ENCODE measurements at regions not wholly inside any gene's neighbourhood (a gene's known extent, or its start where the extent isn't known, plus 50 kb on each side); places are given as distances from the start of the nearest gene placed in this dataset.

DNA sequence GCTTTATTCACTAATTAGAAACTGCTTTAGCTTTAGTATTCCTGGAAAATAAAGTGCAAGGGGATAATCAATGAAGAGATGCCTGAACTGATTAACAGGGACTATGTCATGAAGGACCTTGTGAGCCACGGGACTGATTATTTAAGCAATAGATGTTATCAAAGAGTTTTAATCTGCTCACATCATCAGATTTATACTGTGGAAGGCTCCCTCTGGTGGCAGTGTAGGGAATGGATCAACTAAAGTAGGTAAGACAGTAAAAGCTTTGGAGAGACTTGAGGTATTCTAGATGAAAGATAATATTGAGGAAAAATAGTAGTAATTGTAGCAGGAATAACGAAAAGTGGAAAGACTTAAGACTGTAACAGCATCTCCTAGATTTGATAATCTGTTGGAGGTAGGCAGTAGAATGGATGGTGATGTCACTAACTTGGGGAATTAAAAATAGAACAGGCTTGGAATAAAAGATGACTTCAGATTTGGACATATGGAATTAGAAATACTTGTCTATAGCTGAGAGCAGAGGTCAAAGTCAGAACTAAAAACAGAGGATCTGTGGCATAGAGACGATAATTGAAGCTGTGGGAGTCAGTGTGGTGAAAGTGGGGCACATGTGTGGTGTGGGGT lies 80.3 kb upstream of the HTR1E start:
- Mint-ChIP-seq H3K4me1 (ENCODE audit: unreplicated experiment) (no peaks in the 10 kb centered on the region), H3K27ac (ENCODE audit: unreplicated experiment) (no peak overlapping the region)
- no peak for DNase-seq (ENCODE audit: extremely low spot score, unreplicated experiment)

DNA sequence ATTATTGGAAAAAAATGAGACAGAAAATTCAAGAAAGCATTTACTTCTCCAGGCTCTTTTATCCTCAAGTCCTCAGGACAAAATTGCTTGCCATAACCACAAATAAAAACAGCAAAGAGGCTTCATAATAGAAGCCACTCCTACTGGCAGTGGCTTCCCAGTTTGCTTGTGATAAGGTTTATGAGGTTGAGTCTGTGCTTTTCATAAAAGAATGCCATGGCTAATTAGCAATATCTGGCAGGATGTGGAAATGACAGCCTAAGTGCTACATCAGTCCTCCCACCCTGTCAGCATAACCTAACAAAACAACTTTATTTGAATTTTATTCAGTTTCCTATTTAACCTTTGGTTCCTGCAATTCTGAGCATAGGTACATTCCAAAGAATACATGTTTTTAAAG lies 80.9 kb upstream of the HTR1E start:
- H3K4me1 Mint-ChIP-seq (ENCODE audit: unreplicated experiment): no peaks in the 10 kb centered on the region
- H3K4me3 Mint-ChIP-seq (ENCODE audit: unreplicated experiment): no peak overlapping the region
- no peak overlapping the region for H3K27ac Mint-ChIP-seq (ENCODE audit: unreplicated experiment)
- H3K36me3 Mint-ChIP-seq (ENCODE audit: unreplicated experiment): no peaks in the 10 kb centered on the region
- no peaks in the 10 kb centered on the region for H3K27me3 Mint-ChIP-seq (ENCODE audit: unreplicated experiment)
- TF ChIP-seq, protein P1, sequence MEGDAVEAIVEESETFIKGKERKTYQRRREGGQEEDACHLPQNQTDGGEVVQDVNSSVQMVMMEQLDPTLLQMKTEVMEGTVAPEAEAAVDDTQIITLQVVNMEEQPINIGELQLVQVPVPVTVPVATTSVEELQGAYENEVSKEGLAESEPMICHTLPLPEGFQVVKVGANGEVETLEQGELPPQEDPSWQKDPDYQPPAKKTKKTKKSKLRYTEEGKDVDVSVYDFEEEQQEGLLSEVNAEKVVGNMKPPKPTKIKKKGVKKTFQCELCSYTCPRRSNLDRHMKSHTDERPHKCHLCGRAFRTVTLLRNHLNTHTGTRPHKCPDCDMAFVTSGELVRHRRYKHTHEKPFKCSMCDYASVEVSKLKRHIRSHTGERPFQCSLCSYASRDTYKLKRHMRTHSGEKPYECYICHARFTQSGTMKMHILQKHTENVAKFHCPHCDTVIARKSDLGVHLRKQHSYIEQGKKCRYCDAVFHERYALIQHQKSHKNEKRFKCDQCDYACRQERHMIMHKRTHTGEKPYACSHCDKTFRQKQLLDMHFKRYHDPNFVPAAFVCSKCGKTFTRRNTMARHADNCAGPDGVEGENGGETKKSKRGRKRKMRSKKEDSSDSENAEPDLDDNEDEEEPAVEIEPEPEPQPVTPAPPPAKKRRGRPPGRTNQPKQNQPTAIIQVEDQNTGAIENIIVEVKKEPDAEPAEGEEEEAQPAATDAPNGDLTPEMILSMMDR (IDR thresholded peaks at IDR 0.05): no peak
- DNase-seq (ENCODE audit: extremely low spot score, unreplicated experiment): no peak
- H3K9me3 Mint-ChIP-seq (ENCODE audit: unreplicated experiment): no peaks in the 10 kb centered on the region

More for the DNA sequence above, 80.3 kb upstream of the HTR1E start:
- Mint-ChIP-seq H3K4me3 (ENCODE audit: unreplicated experiment) (no peak overlapping the region), H3K36me3 (ENCODE audit: unreplicated experiment) (no peaks in the 10 kb centered on the region), H3K9me3 (ENCODE audit: unreplicated experiment) (no peaks in the 10 kb centered on the region), H3K27me3 (ENCODE audit: unreplicated experiment) (no peaks in the 10 kb centered on the region)
- TF ChIP-seq, protein P1 (IDR thresholded peaks at IDR 0.05): peak; percentile 75

DNA sequence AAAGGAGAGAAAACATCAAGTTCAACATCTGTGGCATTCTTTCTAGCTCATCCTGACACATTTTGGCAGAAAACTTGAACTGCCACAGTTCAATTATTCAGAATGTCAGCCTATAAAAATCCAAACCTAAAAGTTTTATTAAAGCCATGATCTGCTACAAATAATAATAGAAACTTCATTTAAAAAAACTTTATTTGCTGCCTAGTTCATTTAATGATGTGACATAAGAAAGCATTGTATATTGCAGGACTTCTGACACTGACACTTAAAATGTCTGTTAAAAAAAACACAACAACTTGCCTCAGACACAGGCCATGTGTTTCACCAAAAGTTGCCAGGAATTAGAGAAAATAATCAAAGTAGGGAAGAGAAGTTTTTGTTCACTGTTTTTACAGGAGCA lies 88.3 kb upstream of the HTR1E start:
- Mint-ChIP-seq H3K36me3 (ENCODE audit: unreplicated experiment) (no peaks in the 10 kb centered on the region), H3K27me3 (ENCODE audit: unreplicated experiment) (no peaks in the 10 kb centered on the region), H3K9me3 (ENCODE audit: unreplicated experiment) (no peaks in the 10 kb centered on the region), H3K27ac (ENCODE audit: unreplicated experiment) (no peak overlapping the region), H3K4me1 (ENCODE audit: unreplicated experiment) (no peaks in the 10 kb centered on the region), H3K4me3 (ENCODE audit: unreplicated experiment) (no peak overlapping the region)
- TF ChIP-seq, protein P1 (IDR thresholded peaks at IDR 0.05): no peak
- DNase-seq (ENCODE audit: extremely low spot score, unreplicated experiment): no peak

DNA sequence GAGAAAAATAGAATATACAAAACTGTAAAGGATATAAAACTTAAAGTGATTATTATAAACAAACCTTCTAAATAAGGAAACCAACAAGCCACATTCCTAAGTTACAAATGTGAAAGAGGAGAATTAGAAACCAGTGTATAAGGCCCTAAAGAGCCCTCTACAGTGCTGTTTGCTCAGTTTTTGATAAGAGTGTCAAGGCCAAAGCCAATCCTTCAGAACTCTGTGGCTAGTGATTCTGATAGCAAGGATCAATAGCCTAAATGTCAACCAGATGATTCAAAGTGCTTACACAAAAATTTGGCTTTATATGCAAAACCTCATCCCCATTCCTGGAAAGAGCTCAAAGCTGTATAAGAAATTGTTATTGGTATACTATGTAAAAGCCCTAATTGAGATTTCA lies 104.6 kb upstream of the HTR1E start:
- no peak for DNase-seq (ENCODE audit: extremely low spot score, unreplicated experiment)
- H3K4me3 Mint-ChIP-seq (ENCODE audit: unreplicated experiment): no peak overlapping the region
- H3K4me1 Mint-ChIP-seq (ENCODE audit: unreplicated experiment): no peaks in the 10 kb centered on the region
- H3K27ac Mint-ChIP-seq (ENCODE audit: unreplicated experiment): no peak overlapping the region
- TF ChIP-seq, protein P1 (IDR thresholded peaks at IDR 0.05): no peak
- H3K27me3 Mint-ChIP-seq (ENCODE audit: unreplicated experiment): no peaks in the 10 kb centered on the region
- H3K9me3 Mint-ChIP-seq (ENCODE audit: unreplicated experiment): no peaks in the 10 kb centered on the region
- no peaks in the 10 kb centered on the region for H3K36me3 Mint-ChIP-seq (ENCODE audit: unreplicated experiment)

DNA sequence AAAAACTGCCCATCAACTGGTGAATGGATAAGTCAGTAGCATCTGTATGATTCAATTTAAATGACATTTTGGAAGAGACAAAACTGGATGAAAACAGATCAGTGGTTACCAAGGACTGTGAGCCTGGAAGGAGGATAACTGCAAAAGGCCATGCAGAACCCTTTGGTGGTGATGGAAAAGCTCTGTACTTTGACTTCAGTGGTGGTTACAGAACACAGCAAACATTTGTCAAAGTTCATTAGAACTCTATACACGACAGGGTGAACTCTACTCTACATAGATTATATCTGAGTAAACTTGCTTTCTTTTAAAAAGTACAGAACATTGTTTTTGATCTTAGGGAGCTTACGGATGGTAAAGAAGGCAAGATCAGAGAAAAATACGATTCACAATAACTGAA lies 111.9 kb upstream of the HTR1E start:
- no peak for DNase-seq (ENCODE audit: extremely low spot score, unreplicated experiment)
- Mint-ChIP-seq H3K9me3 (ENCODE audit: unreplicated experiment) (no peaks in the 10 kb centered on the region), H3K27ac (ENCODE audit: unreplicated experiment) (no peak overlapping the region), H3K27me3 (ENCODE audit: unreplicated experiment) (no peaks in the 10 kb centered on the region), H3K4me1 (ENCODE audit: unreplicated experiment) (no peaks in the 10 kb centered on the region), H3K36me3 (ENCODE audit: unreplicated experiment) (no peaks in the 10 kb centered on the region), H3K4me3 (ENCODE audit: unreplicated experiment) (no peak overlapping the region)
- TF ChIP-seq, protein P1 (IDR thresholded peaks at IDR 0.05): no peak
